H1 (cell line): ENCODE measurements at regions not wholly inside any gene's neighbourhood (a gene's known extent, or its start where the extent isn't known, plus 50 kb on each side); places are given as distances from the start of the nearest gene placed in this dataset.

ENCODE experiments used
- CTCF ChIA-PET: fragments of 300-600 bp; sonication (Branson Sonifier 250); formaldehyde crosslinking; loops from one replicate; lab custom pipeline; 2021; ENCODE audit not compliant: partially characterized antibody; lab: Charles Lee
- POLR2A ChIA-PET: fragments of 300-600 bp; sonication (Branson Sonifier 250); formaldehyde crosslinking; loops from one replicate; lab custom pipeline; 2021; ENCODE audit warnings: inconsistent platforms; ENCODE audit not compliant: partially characterized antibody; lab: Charles Lee
- DNase-seq, 2 experiments: peaks; one replicate each; pipeline versions ENCODE4 v3.0.0 to v3.0.0-alpha.2; 2010 to 2022; ENCODE audit warnings: low spot score in 2 of 2, low read depth in 1 of 2, mixed read lengths in 1 of 2
- FAIRE-seq: peaks from 2 replicates; lab custom pipeline; 2011; peaks lifted over from hg19 to GRCh38; lab: Jason Lieb, UNC
- H2AFZ ChIP-seq: 2 replicates; pipeline ENCODE4 v1.8.1; 2012; ENCODE audit warnings: low read length, inconsistent platforms
- H2AK5ac ChIP-seq: 2 replicates; pipeline ENCODE4 v1.6.1; 2013; ENCODE audit warnings: low read depth, low read length
- H2BK120ac ChIP-seq: replicated peaks from 2 replicates; pipeline ENCODE3; 2013; ENCODE audit warnings: low read depth, low read length, inconsistent platforms
- H2BK12ac ChIP-seq: 2 replicates; pipeline ENCODE4 v1.6.1; 2013; ENCODE audit warnings: low read depth, low read length
- H2BK15ac ChIP-seq: 2 replicates; pipeline ENCODE4 v1.6.1; 2013; ENCODE audit warnings: low read length
- H2BK20ac ChIP-seq: 2 replicates; pipeline ENCODE4 v1.6.1; 2013; ENCODE audit warnings: low read length
- H2BK5ac ChIP-seq: 2 replicates; pipeline ENCODE4 v1.6.1; 2013; ENCODE audit warnings: low read depth, low read length
- H3K14ac ChIP-seq: 2 replicates; pipeline ENCODE4 v1.6.1; 2013; ENCODE audit warnings: inconsistent platforms; ENCODE audit not compliant: insufficient read length
- H3K18ac ChIP-seq: 2 replicates; pipeline ENCODE4 v1.6.1; 2013; ENCODE audit warnings: low read length; ENCODE audit errors: extremely low read depth
- H3K23ac ChIP-seq: 2 replicates; pipeline ENCODE4 v1.6.1; 2013; ENCODE audit warnings: inconsistent platforms; ENCODE audit not compliant: insufficient read length
- H3K23me2 ChIP-seq: 2 replicates; pipeline ENCODE4 v1.6.1; 2013; ENCODE audit warnings: low read depth, low read length
- H3K27ac ChIP-seq: 2 replicates; pipeline ENCODE4 v1.6.1; 2011; ENCODE audit warnings: low read depth, low read length, inconsistent platforms
- H3K27me3 ChIP-seq, 4 experiments: replicated peaks in 1 of 4; 1 replicate in 1 of 4; 2 replicates in 3 of 4; pipeline versions ENCODE4 v1.6.1 to v1.8.1; 2011 to 2013; ENCODE audit warnings: low read length in 3 of 4, mild to moderate bottlenecking in 3 of 4, inconsistent platforms in 2 of 4, mixed read lengths in 2 of 4, moderate library complexity in 1 of 4; ENCODE audit not compliant: control insufficient read depth in 3 of 4, insufficient read depth in 3 of 4; ENCODE audit errors: extremely low read depth in 1 of 4
- H3K36me3 ChIP-seq, 4 experiments: 2 replicates each; pipeline versions ENCODE4 v1.6.1 to v1.8.1; 2011 to 2013; ENCODE audit warnings: mild to moderate bottlenecking in 4 of 4, low read length in 3 of 4, moderate library complexity in 2 of 4, control low read depth in 1 of 4, inconsistent platforms in 1 of 4; ENCODE audit not compliant: insufficient read depth in 4 of 4, control insufficient read depth in 2 of 4
- H3K4ac ChIP-seq: replicated peaks from 2 replicates; pipeline ENCODE3; 2013; ENCODE audit warnings: low read length, low read depth, mixed read lengths, inconsistent platforms; ENCODE audit not compliant: insufficient read length
- H3K4me1 ChIP-seq, 4 experiments: replicated peaks in 1 of 4; 1 replicate in 1 of 4; 2 replicates in 3 of 4; pipeline versions ENCODE4 v1.6.1 to v1.8.1; 2011 to 2013; ENCODE audit warnings: low read length in 3 of 4, inconsistent platforms in 2 of 4, mixed read lengths in 1 of 4; ENCODE audit not compliant: insufficient read depth in 4 of 4, control insufficient read depth in 3 of 4
- H3K4me2 ChIP-seq, 2 experiments: 2 replicates each; pipeline versions ENCODE4 v1.6.1 to v1.8.1; 2011 to 2013; ENCODE audit warnings: low read depth in 2 of 2, low read length in 2 of 2, control low read depth in 1 of 2, inconsistent platforms in 1 of 2, mild to moderate bottlenecking in 1 of 2; ENCODE audit not compliant: insufficient read depth in 1 of 2
- H3K4me3 ChIP-seq, 4 experiments: fragments of 200-600, 300-600 bp in 1 of 4; sonication (generic), shearing (Covaris generic), sonication (Bioruptor Twin) in 1 of 4; 2 replicates each; pipeline versions ENCODE4 v1.5.1 to v1.8.1; 2011 to 2016; ENCODE audit warnings: low read length in 4 of 4, low read depth in 3 of 4, control low read depth in 2 of 4, inconsistent platforms in 2 of 4, mild to moderate bottlenecking in 2 of 4, mixed read lengths in 1 of 4, moderate library complexity in 1 of 4; ENCODE audit not compliant: insufficient read depth in 2 of 4; ENCODE audit errors: extremely low read depth in 1 of 4
- H3K56ac ChIP-seq: replicated peaks from 2 replicates; pipeline ENCODE3; 2013; ENCODE audit warnings: low read depth, mild to moderate bottlenecking, mixed read lengths, low read length, inconsistent platforms; ENCODE audit not compliant: insufficient read length
- H3K79me1 ChIP-seq: 2 replicates; pipeline ENCODE4 v1.6.1; 2013; ENCODE audit warnings: low read depth, low read length, control low read depth
- H3K79me2 ChIP-seq, 2 experiments: 2 replicates each; pipeline versions ENCODE4 v1.6.1 to v1.8.1; 2012 to 2013; ENCODE audit warnings: low read length in 2 of 2, mild to moderate bottlenecking in 2 of 2, inconsistent platforms in 1 of 2; ENCODE audit not compliant: insufficient read depth in 2 of 2, control insufficient read depth in 1 of 2
- H3K9ac ChIP-seq, 4 experiments: replicated peaks in 1 of 4; 1 replicate in 1 of 4; 2 replicates in 3 of 4; pipeline versions ENCODE4 v1.6.1 to v1.8.1; 2011 to 2013; ENCODE audit warnings: low read depth in 3 of 4, low read length in 3 of 4, control low read depth in 2 of 4, mild to moderate bottlenecking in 2 of 4, moderate library complexity in 2 of 4, inconsistent platforms in 1 of 4; ENCODE audit errors: extremely low read depth in 1 of 4
- H3K9me3 ChIP-seq, 2 experiments: 2 replicates each; pipeline versions ENCODE4 v1.6.1 to v1.8.1; 2012 to 2013; ENCODE audit warnings: mild to moderate bottlenecking in 2 of 2, moderate library complexity in 2 of 2, control low read depth in 1 of 2, inconsistent platforms in 1 of 2, low read depth in 1 of 2, low read length in 1 of 2, mixed read lengths in 1 of 2; ENCODE audit not compliant: insufficient read depth in 2 of 2
- H4K20me1 ChIP-seq, 2 experiments: replicated peaks in 1 of 2; 2 replicates each; pipeline versions ENCODE3 to v1.8.1; 2011 to 2013; ENCODE audit warnings: inconsistent platforms in 2 of 2, low read length in 2 of 2, mild to moderate bottlenecking in 1 of 2; ENCODE audit not compliant: insufficient read depth in 2 of 2, control insufficient read depth in 1 of 2
- H4K5ac ChIP-seq: 2 replicates; pipeline ENCODE4 v1.6.1; 2013; ENCODE audit warnings: low read length, low read depth, mixed read lengths, inconsistent platforms; ENCODE audit not compliant: insufficient read length
- H4K8ac ChIP-seq: 2 replicates; pipeline ENCODE4 v1.8.0; 2013; ENCODE audit warnings: mild to moderate bottlenecking, moderate library complexity, low read length, inconsistent platforms; ENCODE audit not compliant: insufficient read depth; ENCODE audit errors: extremely low read depth
- H4K91ac ChIP-seq: replicated peaks from 2 replicates; pipeline ENCODE3; 2013; ENCODE audit warnings: low read length, mixed read lengths, inconsistent platforms; ENCODE audit not compliant: insufficient read length
- CHD1 ChIP-seq: IDR thresholded peaks from 2 replicates; pipeline ENCODE4 v1.6.1; 2012; ENCODE audit warnings: low read depth, low read length, improper control_type of control experiment
- CREB1 ChIP-seq: IDR thresholded peaks from 2 replicates; pipeline ENCODE4 v1.6.1; 2012; ENCODE audit warnings: inconsistent platforms
- POU5F1 ChIP-seq: IDR thresholded peaks from 2 replicates; pipeline ENCODE4 v1.6.1; 2011; ENCODE audit warnings: low read depth, mild to moderate bottlenecking, low read length, moderate library complexity
- RAD21 ChIP-seq, 2 experiments: IDR thresholded peaks in 1 of 2; conservative IDR thresholded peaks in 1 of 2; 2 replicates each; pipeline ENCODE4 v1.6.1; 2011; ENCODE audit warnings: low read depth in 2 of 2, low read length in 2 of 2, improper control_type of control experiment in 1 of 2, inconsistent platforms in 1 of 2, mild to moderate bottlenecking in 1 of 2, moderate library complexity in 1 of 2
- SRF ChIP-seq: IDR thresholded peaks from 2 replicates; pipeline ENCODE4 v1.6.1; 2011; ENCODE audit warnings: mild to moderate bottlenecking, low read depth, low read length, moderate library complexity
- TAF1 ChIP-seq: IDR thresholded peaks from 2 replicates; pipeline ENCODE4 v1.6.1; 2011; ENCODE audit warnings: mild to moderate bottlenecking, low read depth, low read length
- YY1 ChIP-seq: IDR thresholded peaks from 2 replicates; pipeline ENCODE4 v1.6.1; 2011; ENCODE audit warnings: low read depth, mild to moderate bottlenecking, low read length
- WGBS, 2 experiments: shearing (Covaris generic) in 1 of 2; methylation state at CpG; one replicate each; pipeline versions ENCODE4 v1.1.6 to v1.1.7; 2013 to 2015; ENCODE audit warnings: low lambda C conversion rate in 2 of 2, mixed read lengths in 2 of 2, inconsistent platforms in 1 of 2, low coverage in 1 of 2, missing lambda C conversion rate in 1 of 2; ENCODE audit not compliant: insufficient replicate concordance in 2 of 2, insufficient coverage in 1 of 2, insufficient read length in 1 of 2; ENCODE audit errors: extremely low coverage in 1 of 2, missing lambda C conversion rate in 1 of 2; 5-methylcytosine and 5-hydroxymethylcytosine counted together

DNA sequence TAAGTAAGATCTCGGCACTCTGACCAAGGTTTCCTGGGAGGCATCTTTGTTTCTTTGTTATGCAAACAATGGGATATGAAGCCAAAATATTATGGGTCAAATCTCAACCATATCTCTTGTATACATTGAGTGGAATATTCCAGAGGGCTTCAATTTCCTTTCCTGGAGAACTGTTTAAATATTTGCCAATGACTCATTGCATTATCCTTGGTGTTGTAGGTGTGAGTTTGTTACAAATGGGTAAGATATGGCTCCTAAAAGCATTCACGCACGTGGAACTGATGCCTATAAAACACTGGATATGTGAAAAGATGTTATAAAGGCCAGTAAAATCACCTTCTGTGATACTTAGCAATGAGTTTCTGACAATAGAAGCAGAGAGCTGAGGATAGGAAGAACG lies 150.5 kb upstream of the WDR1 start:
- H3K79me1 ChIP-seq, result no peaks in the 10 kb centered on the region
- H2BK5ac ChIP-seq, result no peak overlapping the region
- H3K27ac ChIP-seq, result no peak overlapping the region
- no peak overlapping the region for H3K4ac ChIP-seq
- WGBS, 2 experiments, result 91% methylated on average over 4 of the region's 4 CpGs; no CpG with 5 or more reads in 1 of the 2 experiments
- CTCF ChIA-PET, result no interaction called here
- H3K4me2 ChIP-seq, result no peak overlapping the region
- H3K56ac ChIP-seq, result no peak overlapping the region
- DNase-seq, result no peak
- H2BK15ac ChIP-seq, result no peak overlapping the region
- H3K9me3 ChIP-seq, result no peaks in the 10 kb centered on the region; a peak in 1 of 4 replicates
- H3K18ac ChIP-seq, result no peak overlapping the region
- no peaks in the 10 kb centered on the region for H3K4me1 ChIP-seq
- no peaks in the 10 kb centered on the region for H3K27me3 ChIP-seq
- H4K20me1 ChIP-seq, result no peaks in the 10 kb centered on the region
- no peak overlapping the region for H4K8ac ChIP-seq
- H3K79me2 ChIP-seq, result no peaks in the 10 kb centered on the region
- H2AK5ac ChIP-seq, result no peak overlapping the region
- H3K23me2 ChIP-seq, result no peaks in the 10 kb centered on the region
- H2BK120ac ChIP-seq, result no peak overlapping the region
- no peak overlapping the region for H3K9ac ChIP-seq
- FAIRE-seq, result no peak
- TF ChIP-seq TAF1 (no peak), CHD1 (no peak), SRF (no peak), RAD21 (IDR thresholded peaks at IDR 0.05 in 1 of 2, conservative IDR thresholded peaks at IDR 0.05 in 1 of 2; ENCODE audit: low read depth in 2 of 2, low read length in 2 of 2) (no peak), CREB1 (no peak), YY1 (no peak), POU5F1 (no peak)
- TF ChIP-seq, all 59 proteins: peak for 0
- Histone ChIP-seq H2BK12ac (no peak overlapping the region), H4K91ac (no peak overlapping the region), H2BK20ac (no peak overlapping the region), H3K14ac (no peak overlapping the region), H3K4me3 (no peak overlapping the region), H3K36me3 (no peaks in the 10 kb centered on the region), H4K5ac (no peak overlapping the region), H2AFZ (no peak overlapping the region), H3K23ac (no peak overlapping the region)
- POLR2A ChIA-PET, result no interaction called here
